DMS153 (cell line): ENCODE measurements at regions not wholly inside any gene's neighbourhood (a gene's known extent, or its start where the extent isn't known, plus 50 kb on each side); places are given as distances from the start of the nearest gene placed in this dataset.

ENCODE experiments used
- DNase-seq: peaks from one replicate; lab custom pipeline; 2025; lab: John Stamatoyannopoulos, UW

- no peak for DNase-seq
Observed at GRCh38 chr3:159620281-159620680, 368.4 kb upstream of the IL12A start.

GRCh38 chr3:159620873-159621272 is 367.8 kb upstream of the IL12A start:
- DNase-seq, result no peak

GRCh38 chr3:159624616-159625015 is 364.0 kb upstream of the IL12A start:
- no peak for DNase-seq

GRCh38 chr3:159625594-159625993 is 363.0 kb upstream of the IL12A start:
- DNase-seq, result no peak

GRCh38 chr3:159626598-159626997 is 362.0 kb upstream of the IL12A start:
- DNase-seq, result no peak

GRCh38 chr3:159627229-159627628 is 361.4 kb upstream of the IL12A start:
- peak; percentile 7 for DNase-seq

- DNase-seq, result peak; percentile 61
Observed at GRCh38 chr3:159627634-159628033, 361.0 kb upstream of the IL12A start.

GRCh38 chr3:159629329-159630084 is 359.1 kb upstream of the IL12A start:
- no peak for DNase-seq

- DNase-seq, result no peak
Observed at GRCh38 chr3:159631226-159631625, 357.4 kb upstream of the IL12A start.

- DNase-seq, result no peak
Observed at GRCh38 chr3:159632128-159632527, 356.5 kb upstream of the IL12A start.

GRCh38 chr3:159632851-159633250 is 355.8 kb upstream of the IL12A start:
- DNase-seq, result no peak

- no peak for DNase-seq
Observed at GRCh38 chr3:159634483-159634882, 354.2 kb upstream of the IL12A start.

- DNase-seq, result no peak
Observed at GRCh38 chr3:159635047-159635641, 353.5 kb upstream of the IL12A start.

- no peak for DNase-seq
Observed at GRCh38 chr3:159637883-159638542, 350.6 kb upstream of the IL12A start.

GRCh38 chr3:159640225-159640624 is 348.4 kb upstream of the IL12A start:
- no peak for DNase-seq

GRCh38 chr3:159643406-159643805 is 345.2 kb upstream of the IL12A start:
- DNase-seq, result no peak

- no peak for DNase-seq
Observed at GRCh38 chr3:159645874-159646273, 342.8 kb upstream of the IL12A start.

GRCh38 chr3:159649951-159650350 is 338.7 kb upstream of the IL12A start:
- DNase-seq, result no peak

GRCh38 chr3:159650726-159651125 is 337.9 kb upstream of the IL12A start:
- DNase-seq, result no peak

- no peak for DNase-seq
Observed at GRCh38 chr3:159652452-159652851, 336.2 kb upstream of the IL12A start.

GRCh38 chr3:159654183-159655134 is 334.2 kb upstream of the IL12A start:
- no peak for DNase-seq

GRCh38 chr3:159655202-159655601 is 333.4 kb upstream of the IL12A start:
- no peak for DNase-seq
